ENCODE measurements at regions not wholly inside any gene's neighbourhood (a gene's known extent, or its start where the extent isn't known, plus 50 kb on each side); places are given as distances from the start of the nearest gene placed in this dataset.
A peak's percentile ranks its signal among the peaks of the same experiment; 100 is the strongest.

GRCh38 chr5:72634444-72634843 is 127.2 kb upstream of the ZNF366 start:
- Mint-ChIP-seq H3K4me3 (no peak overlapping the region), H3K9me3 (no peaks in the 10 kb centered on the region), H3K4me1 (ENCODE audit: low read depth) (peaks cover 34% of the 10 kb centered on the region), H3K27ac (peak overlapping the region; percentile 72; the same call in 1 of the 2 replicates), H3K27me3 (ENCODE audit: insufficient read depth) (peaks cover 1% of the 10 kb centered on the region; the same call in 1 of the 2 replicates), H3K36me3 (ENCODE audit: low read depth) (no peaks in the 10 kb centered on the region)
- DNase-seq = peak; percentile 28
- TF ChIP-seq CTCF (IDR thresholded peaks at IDR 0.05) = no peak

- no peaks in the 10 kb centered on the region for H3K36me3 Mint-ChIP-seq (ENCODE audit: low read depth)
- H3K4me1 Mint-ChIP-seq (ENCODE audit: low read depth) = peaks cover 38% of the 10 kb centered on the region
- H3K9me3 Mint-ChIP-seq = no peaks in the 10 kb centered on the region
- TF ChIP-seq CTCF (IDR thresholded peaks at IDR 0.05) = no peak
- H3K27ac Mint-ChIP-seq = peak overlapping the region; percentile 72
- peak overlapping the region; percentile 54; the same call in 1 of the 2 replicates for H3K4me3 Mint-ChIP-seq
- no peaks in the 10 kb centered on the region for H3K27me3 Mint-ChIP-seq (ENCODE audit: insufficient read depth)
- peak; percentile 58 for DNase-seq
These were observed 126.4 kb upstream of the ZNF366 start for GRCh38 chr5:72633649-72634048.

GRCh38 chr5:72633041-72633445 is 125.8 kb upstream of the ZNF366 start:
- Mint-ChIP-seq H3K27ac (peak overlapping the region; percentile 72), H3K4me3 (peak overlapping the region; percentile 16; the same call in 1 of the 2 replicates), H3K4me1 (ENCODE audit: low read depth) (peaks cover 40% of the 10 kb centered on the region), H3K36me3 (ENCODE audit: low read depth) (no peaks in the 10 kb centered on the region), H3K27me3 (ENCODE audit: insufficient read depth) (no peaks in the 10 kb centered on the region), H3K9me3 (no peaks in the 10 kb centered on the region)
- no peak for TF ChIP-seq CTCF (IDR thresholded peaks at IDR 0.05)
- peak; percentile 18 for DNase-seq

DNA sequence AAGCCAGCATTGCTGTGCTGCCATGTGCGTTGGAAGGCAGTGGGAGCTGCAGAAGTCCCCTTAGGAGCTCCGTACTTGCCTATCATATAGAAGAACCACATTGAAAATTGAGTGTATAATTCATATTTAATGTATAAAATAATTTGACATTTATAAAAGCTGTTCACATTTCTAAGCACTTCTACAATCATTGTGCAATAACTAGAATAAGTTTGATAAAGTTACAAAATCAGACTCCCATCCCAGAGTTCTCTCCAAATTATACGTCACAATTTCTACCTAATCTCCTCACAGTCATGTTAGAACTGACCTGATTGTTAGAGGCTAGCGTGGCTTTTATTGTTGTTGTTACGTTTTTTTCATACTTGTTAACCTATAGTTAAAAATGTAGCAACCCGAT is 123.5 kb upstream of the ZNF366 start:
- H3K9me3 Mint-ChIP-seq = no peaks in the 10 kb centered on the region
- H3K4me1 Mint-ChIP-seq (ENCODE audit: low read depth) = peaks cover 47% of the 10 kb centered on the region
- no peak overlapping the region for H3K27ac Mint-ChIP-seq
- no peak overlapping the region for H3K4me3 Mint-ChIP-seq
- H3K27me3 Mint-ChIP-seq (ENCODE audit: insufficient read depth) = no peaks in the 10 kb centered on the region
- no peaks in the 10 kb centered on the region for H3K36me3 Mint-ChIP-seq (ENCODE audit: low read depth)
- no peak for DNase-seq
- TF ChIP-seq CTCF (IDR thresholded peaks at IDR 0.05) = no peak

- TF ChIP-seq CTCF (IDR thresholded peaks at IDR 0.05) = no peak
- H3K4me1 Mint-ChIP-seq (ENCODE audit: low read depth) = peaks cover 49% of the 10 kb centered on the region
- no peaks in the 10 kb centered on the region for H3K36me3 Mint-ChIP-seq (ENCODE audit: low read depth)
- no peak for DNase-seq
- no peaks in the 10 kb centered on the region for H3K9me3 Mint-ChIP-seq
- H3K27me3 Mint-ChIP-seq (ENCODE audit: insufficient read depth) = no peaks in the 10 kb centered on the region
- no peak overlapping the region for H3K27ac Mint-ChIP-seq
- H3K4me3 Mint-ChIP-seq = no peak overlapping the region
These were observed 122.9 kb upstream of the ZNF366 start for GRCh38 chr5:72630081-72630480.
